Head of caudate nucleus (tissue), 42 donors: ENCODE measurements at regions not wholly inside any gene's neighbourhood (a gene's known extent, or its start where the extent isn't known, plus 50 kb on each side); places are given as distances from the start of the nearest gene placed in this dataset.

Experiments used
- DNase-seq, 42 donors: peaks; one replicate each; pipeline versions ENCODE4 v3.0.0 to v3.0.0-alpha.2; 2020 to 2021; ENCODE audit warnings: mixed read lengths in 7 of 42
- intact Hi-C: fragments of 100-400 bp; cut with DNase I; formaldehyde crosslinking; loops from one replicate; pipeline ENCODE4 v1.15.0; 2022

- intact Hi-C loops = no loop called here
- no peak for DNase-seq
These were observed 93.1 kb upstream of the IKZF1 start for GRCh38 chr7:50211130-50212015.

- intact Hi-C loops = no loop called here
These were observed 93.8 kb upstream of the IKZF1 start for GRCh38 chr7:50210706-50211115.

GRCh38 chr7:50209461-50210135 is 94.9 kb upstream of the IKZF1 start:
- intact Hi-C loops = no loop called here
- DNase-seq = no peak

More at GRCh38 chr7:50210706-50211115, 93.8 kb upstream of the IKZF1 start:
- no peak for DNase-seq

DNA sequence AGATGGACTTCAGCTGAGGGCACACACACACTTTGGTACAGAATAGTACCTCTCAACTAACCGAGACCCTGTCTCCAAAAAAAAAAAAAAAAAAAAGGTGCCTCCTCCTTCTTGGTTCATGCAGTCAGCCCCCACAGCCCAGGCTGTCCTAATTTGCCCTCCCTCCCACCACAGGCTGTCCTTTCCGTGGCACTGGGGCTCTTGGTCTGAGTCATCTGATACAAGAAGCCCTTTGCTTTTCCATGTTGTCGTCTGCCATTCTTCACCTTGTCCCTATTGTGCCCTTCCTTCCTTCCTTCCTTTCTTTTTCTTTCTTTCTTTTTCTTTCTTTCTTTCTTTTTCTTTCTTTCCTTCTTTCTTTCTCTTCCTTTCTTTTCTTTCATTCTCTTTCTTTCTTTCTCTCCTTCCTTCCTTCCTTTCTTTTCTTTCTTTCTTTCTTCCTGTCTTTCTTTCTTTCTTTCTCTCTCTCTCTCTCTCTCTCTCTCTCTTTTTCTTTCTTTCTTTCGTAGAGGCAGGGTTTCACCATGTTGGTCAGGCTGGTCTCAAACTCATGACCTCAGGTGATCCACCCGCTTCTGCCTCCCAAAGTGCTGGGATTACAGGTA is 96.0 kb upstream of the IKZF1 start:
- DNase-seq = peak in 1 of 42 donors; percentile 28
- intact Hi-C loops = no loop called here

DNA sequence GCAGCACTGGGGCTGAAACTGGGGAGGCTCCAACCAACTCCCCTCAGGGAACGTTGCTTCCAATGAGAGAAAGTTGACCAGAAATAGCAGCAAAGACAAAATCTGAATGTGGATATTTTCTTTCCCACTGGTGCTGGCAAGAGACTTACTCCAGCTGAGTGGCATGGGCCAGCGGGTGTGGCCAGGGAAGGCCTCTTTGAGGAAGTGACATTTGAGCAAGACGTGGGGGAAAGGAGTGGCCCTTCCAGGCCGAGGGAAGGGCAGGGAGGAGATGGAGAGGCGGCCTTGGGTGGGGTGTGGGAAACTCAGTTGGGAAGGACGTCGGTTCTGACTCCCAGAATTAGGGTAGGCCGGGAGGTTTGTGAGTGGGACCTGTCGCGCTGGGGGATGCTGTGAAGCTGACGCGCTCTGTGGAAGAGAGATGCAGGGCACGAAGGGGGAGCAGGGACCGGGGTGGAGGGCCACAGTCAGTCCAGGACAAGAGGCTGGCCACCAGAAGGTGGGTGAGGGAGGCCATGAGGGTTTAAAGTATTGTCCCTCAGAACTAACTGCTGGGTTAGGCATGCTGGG is 96.7 kb upstream of the IKZF1 start:
- intact Hi-C loops = no loop called here
- DNase-seq = peak in 1 of 42 donors; percentile 42

DNA sequence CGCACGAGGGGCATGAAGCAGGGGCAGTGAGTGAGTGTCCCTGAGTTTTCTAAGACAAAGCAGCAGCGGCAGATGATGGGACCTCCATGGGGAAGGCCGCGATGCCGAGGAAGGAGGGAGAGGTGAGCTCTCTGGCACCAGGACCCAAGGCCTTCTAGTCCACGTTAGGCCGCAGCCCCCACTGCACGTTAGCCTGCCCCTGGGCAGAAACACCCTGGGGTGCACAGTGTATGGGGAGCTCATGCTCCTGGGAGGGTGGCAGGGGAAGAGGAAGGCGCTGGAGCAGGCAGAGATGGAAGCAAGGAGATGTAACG is 97.3 kb upstream of the IKZF1 start:
- intact Hi-C loops = no loop called here
- peak in 1 of 42 donors; percentile 23 for DNase-seq

DNA sequence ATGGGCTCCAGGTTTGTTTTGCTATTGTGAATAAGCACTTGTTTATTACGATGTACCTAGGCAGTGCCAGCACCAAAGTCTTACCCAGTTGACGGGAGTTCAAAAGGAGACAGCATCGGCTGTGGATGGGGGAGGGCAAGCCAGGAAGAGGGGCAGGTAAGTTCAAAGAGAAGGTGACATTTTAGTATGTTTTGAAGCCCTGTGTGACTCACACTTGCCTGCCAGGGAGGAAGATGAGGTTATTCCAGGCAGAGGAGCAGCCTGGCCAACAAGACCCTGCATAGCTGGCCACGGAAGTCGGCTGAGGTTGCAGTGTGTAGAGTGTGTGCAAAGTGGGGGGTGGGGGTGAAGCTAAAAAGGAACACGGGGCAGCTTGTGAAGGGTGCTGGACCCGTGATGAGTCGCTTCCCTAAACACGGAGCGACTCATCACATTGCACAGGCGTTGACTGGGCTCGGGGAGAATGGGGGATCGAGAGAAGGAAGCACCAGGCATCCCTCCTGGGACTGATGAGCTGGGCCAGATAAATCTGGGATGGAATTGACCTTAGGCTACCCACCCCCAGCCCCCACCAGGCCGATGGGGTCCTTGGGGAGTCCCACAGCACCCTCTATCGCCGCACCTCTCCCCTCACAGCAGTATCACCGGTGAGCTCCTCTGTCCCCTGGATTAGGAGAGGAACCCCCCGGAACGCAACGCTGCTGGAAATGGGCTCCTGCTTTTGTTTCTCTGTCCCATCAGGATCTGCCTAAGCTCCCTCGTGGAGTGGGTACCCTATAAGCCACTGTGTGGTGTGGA is 97.9 kb upstream of the IKZF1 start:
- DNase-seq = peak in 1 of 42 donors; percentile 38
- intact Hi-C loops = no loop called here

DNA sequence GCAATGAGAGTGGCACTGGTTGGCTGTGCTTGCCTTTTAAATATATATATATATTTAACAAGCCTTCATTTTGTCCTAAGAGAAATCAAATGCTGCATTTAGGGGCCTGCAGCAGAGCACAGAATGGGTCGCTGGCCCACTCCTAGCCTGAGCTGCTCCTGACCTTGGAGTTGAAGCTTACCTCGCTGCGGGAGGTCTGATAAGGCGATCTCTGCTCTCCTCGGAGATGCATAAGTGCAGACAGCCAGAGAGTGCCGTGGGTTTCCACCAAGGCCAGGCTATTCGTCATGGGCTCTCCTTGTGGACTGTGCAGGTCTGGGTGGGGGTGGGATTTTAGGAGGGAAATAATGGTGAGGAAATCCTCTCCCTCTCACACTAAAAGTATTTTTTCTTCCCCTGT is 99.5 kb upstream of the IKZF1 start:
- intact Hi-C loops = no loop called here
- peak in 2 of 42 donors; percentile 13 to 32 for DNase-seq

DNA sequence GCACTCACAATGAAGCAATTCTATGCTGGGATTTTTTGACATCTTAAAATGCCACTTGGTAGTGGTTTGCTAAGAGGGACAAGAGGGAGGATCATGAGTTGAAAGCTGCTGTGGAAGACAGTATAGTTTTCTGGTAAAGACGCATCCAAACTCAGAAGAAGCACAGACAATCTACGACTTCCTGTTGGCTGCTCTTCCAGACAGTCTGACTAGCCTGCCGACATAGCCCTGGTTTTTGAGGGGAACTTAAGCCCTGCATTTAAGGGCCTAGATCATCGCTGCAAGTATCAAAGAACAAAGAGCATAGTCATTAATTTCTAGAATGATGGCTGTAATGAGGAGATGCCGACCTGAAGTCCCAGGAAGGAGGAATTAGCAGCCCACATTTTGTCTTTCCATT is 99.9 kb upstream of the IKZF1 start:
- DNase-seq = peak in 2 of 42 donors; percentile 14 to 32
- intact Hi-C loops = no loop called here

- DNase-seq = peak in 1 of 42 donors; percentile 3
- intact Hi-C loops = no loop called here
These were observed 101.0 kb upstream of the IKZF1 start for GRCh38 chr7:50203521-50203920.

GRCh38 chr7:50202052-50202555 is 102.4 kb upstream of the IKZF1 start:
- intact Hi-C loops = no loop called here
- no peak for DNase-seq

DNA sequence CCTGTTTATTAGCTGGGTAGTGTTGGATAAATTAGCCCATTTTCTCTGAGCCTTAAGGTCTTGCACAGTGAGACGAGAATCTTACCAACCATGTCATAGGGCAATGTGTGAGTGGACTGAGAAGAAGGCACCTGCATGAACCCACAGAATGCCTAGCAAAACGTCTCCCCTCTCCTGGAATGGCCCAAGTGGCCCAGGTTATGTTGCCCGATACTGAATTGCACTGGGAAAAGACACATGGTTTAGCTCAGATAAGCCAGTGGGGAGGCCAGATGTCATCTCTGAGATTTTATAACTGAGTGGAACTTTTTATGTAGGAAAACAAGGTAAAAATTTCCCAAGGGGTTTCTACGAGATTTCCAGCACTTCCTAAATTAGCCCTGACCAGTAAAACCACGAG is 104.7 kb upstream of the IKZF1 start:
- intact Hi-C loops = no loop called here

DNA sequence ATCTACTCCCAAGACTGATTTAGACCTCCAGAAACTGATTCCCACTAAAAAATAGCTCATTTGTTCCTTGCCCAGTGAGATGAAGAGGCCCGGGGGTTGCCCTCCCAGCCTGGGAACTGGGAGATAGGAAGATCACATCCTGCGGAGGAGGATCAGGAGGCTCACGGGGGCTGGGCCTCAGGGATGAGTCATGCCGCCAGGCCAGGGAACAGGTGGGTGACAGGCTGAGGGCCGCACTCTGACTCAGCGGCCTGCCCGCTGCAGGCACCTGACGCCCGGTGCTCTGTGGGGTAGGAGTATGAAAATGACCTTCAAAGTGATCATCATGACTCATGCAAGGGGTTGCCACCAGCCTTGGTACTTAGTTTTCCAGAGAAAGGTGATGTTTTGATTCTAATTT is 104.5 kb upstream of the ZPBP start:
- DNase-seq = peak in 2 of 42 donors; percentile 29 to 39
- intact Hi-C loops = no loop called here

More for the DNA sequence above, 104.7 kb upstream of the IKZF1 start:
- no peak for DNase-seq

- intact Hi-C loops = no loop called here
These were observed 103.7 kb upstream of the ZPBP start for GRCh38 chr7:50196719-50197118.

GRCh38 chr7:50190776-50191175 is 97.7 kb upstream of the ZPBP start:
- no peak for DNase-seq
- intact Hi-C loops = no loop called here

More at GRCh38 chr7:50196719-50197118, 103.7 kb upstream of the ZPBP start:
- peak in 1 of 42 donors; percentile 30 for DNase-seq

DNA sequence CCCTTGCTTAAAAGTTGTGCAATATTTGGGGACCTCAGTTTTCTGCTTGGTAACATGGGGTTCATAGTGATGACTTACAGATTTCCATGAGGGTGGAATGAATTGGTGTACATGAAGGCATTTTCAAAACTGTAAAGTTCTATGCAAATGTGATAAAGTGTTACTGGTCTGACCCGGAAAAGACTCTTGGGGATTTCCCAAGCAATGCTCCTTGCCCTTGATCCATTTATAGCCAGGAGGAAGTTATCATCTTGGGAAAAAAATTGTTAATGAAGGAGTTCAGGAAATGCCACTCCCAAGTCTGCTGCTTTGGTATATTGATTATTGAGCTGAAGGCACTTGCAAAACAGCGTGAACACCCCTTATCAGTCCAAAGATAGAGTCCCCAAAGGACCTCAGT is 96.3 kb upstream of the ZPBP start:
- intact Hi-C loops = no loop called here

GRCh38 chr7:50185951-50186682 is 93.1 kb upstream of the ZPBP start:
- DNase-seq = peak in 1 of 42 donors; percentile 39
- intact Hi-C loops = no loop called here

More for the DNA sequence above, 96.3 kb upstream of the ZPBP start:
- no peak for DNase-seq

- peak in 22 of 42 donors; percentile 7 to 60 (median 32) for DNase-seq
- intact Hi-C loops = no loop called here
These were observed 92.2 kb upstream of the ZPBP start for GRCh38 chr7:50185208-50185607.
